MCF 10A (cell line): ENCODE measurements at regions not wholly inside any gene's neighbourhood (a gene's known extent, or its start where the extent isn't known, plus 50 kb on each side); places are given as distances from the start of the nearest gene placed in this dataset.

Experiments used
- BruUV-seq: library from RNA; stranded (reverse); fragments of 400-500 nt; replicated peaks from 2 replicates; lab custom pipeline; 2021; lab: Mats Ljungman, UMichigan
- CTCF ChIA-PET: fragments of 300-600 bp; sonication (Branson Sonifier 250); formaldehyde crosslinking; extraction: SDS; loops from one replicate; lab custom pipeline; 2021; ENCODE audit warnings: antibody characterized with exemption, inconsistent platforms; lab: Yijun Ruan, JAX
- POLR2A ChIA-PET: fragments of 300-600, 350-650 bp; sonication (Branson Sonifier 250); formaldehyde crosslinking; extraction: SDS; loops from one replicate; lab custom pipeline; 2020; ENCODE audit warnings: antibody characterized with exemption, inconsistent platforms; lab: Yijun Ruan, JAX
- DNase-seq: peaks from one replicate; pipeline ENCODE4 v3.0.0-alpha.2; 2018; ENCODE audit not compliant: unreplicated experiment
- H3K27ac Mint-ChIP-seq: one replicate; pipeline ENCODE4 v1.8.0; 2022; ENCODE audit warnings: mild to moderate bottlenecking, low read depth, mixed read lengths; ENCODE audit not compliant: unreplicated experiment
- H3K27me3 Mint-ChIP-seq: one replicate; pipeline ENCODE4 v1.8.0; 2022; ENCODE audit warnings: mixed read lengths; ENCODE audit not compliant: insufficient read depth, unreplicated experiment
- H3K36me3 Mint-ChIP-seq: one replicate; pipeline ENCODE4 v1.8.0; 2022; ENCODE audit warnings: mild to moderate bottlenecking, moderate library complexity, mixed read lengths; ENCODE audit not compliant: insufficient read depth, unreplicated experiment
- H3K4me1 Mint-ChIP-seq: one replicate; pipeline ENCODE4 v1.8.0; 2022; ENCODE audit warnings: mixed read lengths; ENCODE audit not compliant: insufficient read depth, unreplicated experiment
- H3K4me3 Mint-ChIP-seq: one replicate; pipeline ENCODE4 v1.8.0; 2022; ENCODE audit warnings: mild to moderate bottlenecking, moderate library complexity, mixed read lengths; ENCODE audit not compliant: unreplicated experiment
- H3K9me3 Mint-ChIP-seq: one replicate; pipeline ENCODE4 v1.8.0; 2022; ENCODE audit warnings: mixed read lengths; ENCODE audit not compliant: unreplicated experiment
- CTCF ChIP-seq: fragments of 200-600 bp; IDR thresholded peaks from one replicate; pipeline ENCODE4 v1.8.0; 2022; ENCODE audit warnings: antibody characterized with exemption, mild to moderate bottlenecking; ENCODE audit not compliant: unreplicated experiment
- intact Hi-C: fragments of 100-400 bp; cut with micrococcal nuclease; formaldehyde crosslinking; loops from 2 replicates; pipeline ENCODE4 v1.14.1; 2022

GRCh38 chr10:112884179-112884504 lies 65.9 kb upstream of the TCF7L2 start:
- Mint-ChIP-seq H3K4me1 (no peaks in the 10 kb centered on the region), H3K27ac (no peak overlapping the region), H3K27me3 (no peaks in the 10 kb centered on the region), H3K36me3 (no peaks in the 10 kb centered on the region), H3K9me3 (no peaks in the 10 kb centered on the region), H3K4me3 (no peak overlapping the region)
- POLR2A ChIA-PET: no interaction called here
- no peak for TF ChIP-seq CTCF
- CTCF ChIA-PET: interaction anchor here (0.5 kb wide), 1 partner anchor 22 kb away, joined by 3 read pairs; no protein-coding TSS in a partner anchor
- DNase-seq: no peak
- intact Hi-C loops: no loop called here
- no TSS peak for BruUV-seq

DNA sequence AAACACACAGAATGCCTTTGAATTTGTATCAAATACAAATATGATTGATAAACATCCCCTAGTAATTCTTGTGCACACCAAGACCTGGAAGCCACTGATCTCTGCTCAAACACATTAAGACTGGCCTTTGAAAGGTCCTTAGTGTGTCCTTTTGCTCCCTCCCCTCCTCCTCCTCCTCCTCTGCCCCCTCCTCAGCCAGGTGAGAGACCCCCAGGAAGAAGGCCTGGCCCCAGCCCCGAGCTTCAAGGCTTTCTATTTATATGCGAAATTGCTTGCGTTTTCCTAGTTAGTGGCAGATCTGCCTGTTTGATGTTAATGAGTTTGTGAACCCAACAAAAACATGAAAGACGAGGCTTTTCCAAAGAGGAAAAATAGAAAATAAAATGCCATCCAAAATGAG lies 63.6 kb upstream of the TCF7L2 start:
- no peaks in the 10 kb centered on the region for H3K9me3 Mint-ChIP-seq
- BruUV-seq: no TSS peak
- TF ChIP-seq CTCF: no peak
- no peaks in the 10 kb centered on the region for H3K4me1 Mint-ChIP-seq
- ChIA-PET CTCF (no interaction called here), POLR2A (interaction anchor here (0.8 kb wide), 1 partner anchor 856 kb away, joined by 5 read pairs; no protein-coding TSS in a partner anchor)
- H3K4me3 Mint-ChIP-seq: no peak overlapping the region
- H3K27me3 Mint-ChIP-seq: no peaks in the 10 kb centered on the region
- H3K36me3 Mint-ChIP-seq: no peaks in the 10 kb centered on the region
- no peak for DNase-seq
- intact Hi-C loops: no loop called here
- no peak overlapping the region for H3K27ac Mint-ChIP-seq

GRCh38 chr10:112887968-112888367 lies 62.1 kb upstream of the TCF7L2 start:
- Mint-ChIP-seq H3K27ac (no peak overlapping the region), H3K4me3 (no peak overlapping the region), H3K27me3 (no peaks in the 10 kb centered on the region), H3K4me1 (no peaks in the 10 kb centered on the region), H3K36me3 (no peaks in the 10 kb centered on the region), H3K9me3 (no peaks in the 10 kb centered on the region)
- no peak for TF ChIP-seq CTCF
- CTCF ChIA-PET: no interaction called here
- intact Hi-C loops: no loop called here
- POLR2A ChIA-PET: no interaction called here
- no TSS peak for BruUV-seq
- DNase-seq: no peak

DNA sequence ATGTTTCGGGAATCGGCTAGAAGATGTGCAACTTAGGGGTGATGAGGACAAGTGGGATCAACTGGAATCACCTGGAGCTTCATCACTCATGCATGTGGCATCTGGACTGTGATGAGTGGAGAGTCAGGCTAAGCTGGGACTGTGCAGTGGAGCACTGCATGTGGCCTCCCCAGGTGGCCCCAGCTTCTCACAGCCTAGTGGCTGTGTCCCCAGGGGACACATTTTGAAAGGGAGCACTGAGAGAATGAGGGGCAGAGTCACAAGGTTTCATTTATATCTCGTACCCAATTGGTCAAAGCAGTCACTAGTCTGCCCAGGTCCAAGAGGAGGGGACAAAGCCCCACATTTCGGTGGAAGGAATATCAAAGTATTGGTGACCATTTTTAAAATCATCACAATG lies 54.8 kb upstream of the TCF7L2 start:
- intact Hi-C loops: no loop called here
- CTCF ChIA-PET: interaction anchor here (0.7 kb wide), 1 partner anchor 21 kb away, joined by 5 read pairs; no protein-coding TSS in a partner anchor
- Mint-ChIP-seq H3K27ac (no peak overlapping the region), H3K4me3 (no peak overlapping the region), H3K27me3 (no peaks in the 10 kb centered on the region), H3K36me3 (no peaks in the 10 kb centered on the region), H3K4me1 (no peaks in the 10 kb centered on the region), H3K9me3 (no peaks in the 10 kb centered on the region)
- POLR2A ChIA-PET: no interaction called here
- DNase-seq: no peak
- no TSS peak for BruUV-seq
- TF ChIP-seq CTCF: no peak
